ENCODE measurements at regions not wholly inside any gene's neighbourhood (a gene's known extent, or its start where the extent isn't known, plus 50 kb on each side); places are given as distances from the start of the nearest gene placed in this dataset.

- no peak for TF ChIP-seq RERE (CRISPR knock-in tag; IDR thresholded peaks at IDR 0.05; ENCODE audit: low read depth)
- no peak for TF ChIP-seq ZBTB33 (CRISPR knock-in tag; IDR thresholded peaks at IDR 0.05)
- TF ChIP-seq BRCA1 (CRISPR knock-in tag; IDR thresholded peaks at IDR 0.05): no peak
- TF ChIP-seq ZBTB1 (CRISPR knock-in tag; IDR thresholded peaks at IDR 0.05; ENCODE audit: borderline replicate concordance): no peak
These were observed 107.9 kb upstream of the SPACA1 start (continued) for GRCh38 chr6:87939776-87940175.

GRCh38 chr6:87938287-87938686 is 109.4 kb upstream of the SPACA1 start:
- Histone ChIP-seq H3K9ac (ENCODE audit: insufficient read depth, low read depth, low read length) (no peak overlapping the region), H3K36me3 (replicated peaks in 1 of 2; ENCODE audit: control insufficient read depth in 1 of 2, insufficient read depth in 2 of 2, low read length in 2 of 2) (no peaks in the 10 kb centered on the region), H3K4me1 (ENCODE audit: insufficient read depth, low read length) (peaks cover 14% of the 10 kb centered on the region), H3K27me3 (ENCODE audit: control insufficient read depth in 1 of 2, insufficient read depth in 2 of 2, low read length in 2 of 2) (no peaks in the 10 kb centered on the region), H2AFZ (ENCODE audit: low read length) (no peak overlapping the region), H3K4me3 (replicated peaks in 1 of 3; ENCODE audit: insufficient read depth in 1 of 3, low read depth in 2 of 3, low read length in 3 of 3) (no peak overlapping the region), H3K79me2 (ENCODE audit: insufficient read depth, low read length) (no peaks in the 10 kb centered on the region), H3K4me2 (ENCODE audit: low read depth, low read length) (no peak overlapping the region), H3K9me3 (ENCODE audit: low read length) (no peaks in the 10 kb centered on the region), H3K27ac (ENCODE audit: extremely low read length, insufficient read depth, low read length) (no peak overlapping the region), H4K20me1 (ENCODE audit: insufficient read depth, low read length) (no peaks in the 10 kb centered on the region)
- BruUV-seq (replicated peaks): no TSS peak
- DNase-seq (ENCODE audit: low spot score) (no peak), FAIRE-seq (no peak), ATAC-seq (no peak)
- ChIA-PET CTCF (ENCODE audit: low intra/inter-chr PET ratio, low total read pairs) (no interaction called here), POLR2A (no interaction called here)
- WGBS (ENCODE audit: low lambda C conversion rate): 81% methylated on average over 4 of the region's 4 CpGs
- intact Hi-C loops (cut with micrococcal nuclease; ENCODE audit: unreplicated experiment) (loop anchor here (10.0 kb wide), 1 partner anchor 847 kb away; no protein-coding TSS in a partner anchor), in situ Hi-C loops (cut with HindIII; ENCODE audit: extremely low pct_ligation_motif_present, low pct_unique_long_range_greater_than_20kb) (loop anchor here (25.0 kb wide), 1 partner anchor 924 kb away; no protein-coding TSS in a partner anchor)
- TF ChIP-seq ZNF430 (CRISPR knock-in tag; IDR thresholded peaks at IDR 0.05): no peak
- no peak for TF ChIP-seq YY1 (IDR thresholded peaks at IDR 0.05; ENCODE audit: insufficient read depth, insufficient replicate concordance, low read depth, low read length)
- no peak for TF ChIP-seq ZNF713 (CRISPR knock-in tag; IDR thresholded peaks at IDR 0.05)
- TF ChIP-seq PBX3 (CRISPR knock-in tag; IDR thresholded peaks at IDR 0.05; ENCODE audit: borderline replicate concordance): no peak
- TF ChIP-seq CTCF (CRISPR knock-in tag; IDR thresholded peaks at IDR 0.05): no peak
- no peak for TF ChIP-seq KLF9 (CRISPR knock-in tag; IDR thresholded peaks at IDR 0.05; ENCODE audit: low read depth)
- TF ChIP-seq ETS1 (CRISPR knock-in tag; IDR thresholded peaks at IDR 0.05): no peak
- no peak for TF ChIP-seq HNF4A (CRISPR knock-in tag; IDR thresholded peaks at IDR 0.05)
